HL-60 (cell line): ENCODE measurements at regions not wholly inside any gene's neighbourhood (a gene's known extent, or its start where the extent isn't known, plus 50 kb on each side); places are given as distances from the start of the nearest gene placed in this dataset.

Experiments
- CTCF ChIP-seq: IDR thresholded peaks from one replicate; pipeline ENCODE4 v1.5.1; 2011; ENCODE audit warnings: low read length, control low read depth, inconsistent platforms; ENCODE audit not compliant: insufficient read depth
- REST ChIP-seq: IDR thresholded peaks from 2 replicates; pipeline ENCODE4 v1.6.1; 2012; ENCODE audit warnings: low read depth; ENCODE audit not compliant: insufficient replicate concordance

GRCh38 chr3:87706176-87706575 is 352.6 kb downstream of the CGGBP1 start:
- no peak for TF ChIP-seq CTCF
- TF ChIP-seq REST = no peak
